MM.1S (cell line): ENCODE measurements at regions not wholly inside any gene's neighbourhood (a gene's known extent, or its start where the extent isn't known, plus 50 kb on each side); places are given as distances from the start of the nearest gene placed in this dataset.

Experiments
- EZH2 ChIP-seq: fragments of 300-600 bp; sonication (generic); optimal IDR thresholded peaks from 2 replicates; pipeline ENCODE3; 2017; ENCODE audit warnings: low read depth, mild to moderate bottlenecking, antibody characterized with exemption, low read length, mixed read lengths
- EZH2phosphoT487 ChIP-seq: fragments of 300-600 bp; sonication (generic); IDR thresholded peaks from 2 replicates; pipeline ENCODE4 v1.6.1; 2018; ENCODE audit warnings: antibody characterized with exemption, low read length
- TF ChIP-seq, protein P1 (sequence below): fragments of 300-600 bp; sonication (generic); IDR thresholded peaks from 2 replicates; pipeline ENCODE4 v1.5.1; 2016; ENCODE audit warnings: antibody characterized with exemption, low read length, mixed read lengths

DNA sequence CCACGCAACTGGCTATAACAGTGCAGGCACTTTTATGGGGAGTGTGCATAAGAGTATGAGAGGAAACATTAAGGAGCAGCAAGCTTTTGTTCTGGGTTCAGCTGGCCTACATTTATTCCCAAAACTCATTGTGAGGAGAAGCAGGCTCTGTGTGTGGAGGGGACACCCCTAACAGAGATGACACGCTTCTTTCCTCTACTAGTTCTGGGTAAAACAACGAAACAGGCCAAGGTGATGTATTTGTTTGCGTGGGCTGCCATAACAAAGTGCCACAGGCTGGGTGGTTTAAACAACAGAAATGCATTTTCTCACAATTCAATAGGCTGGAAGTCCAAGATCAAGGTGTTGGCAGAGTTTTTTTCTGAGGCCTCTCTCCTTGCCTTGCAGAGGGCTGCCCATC lies 488.6 kb downstream of the MID1IP1 start:
- TF ChIP-seq, protein P1, sequence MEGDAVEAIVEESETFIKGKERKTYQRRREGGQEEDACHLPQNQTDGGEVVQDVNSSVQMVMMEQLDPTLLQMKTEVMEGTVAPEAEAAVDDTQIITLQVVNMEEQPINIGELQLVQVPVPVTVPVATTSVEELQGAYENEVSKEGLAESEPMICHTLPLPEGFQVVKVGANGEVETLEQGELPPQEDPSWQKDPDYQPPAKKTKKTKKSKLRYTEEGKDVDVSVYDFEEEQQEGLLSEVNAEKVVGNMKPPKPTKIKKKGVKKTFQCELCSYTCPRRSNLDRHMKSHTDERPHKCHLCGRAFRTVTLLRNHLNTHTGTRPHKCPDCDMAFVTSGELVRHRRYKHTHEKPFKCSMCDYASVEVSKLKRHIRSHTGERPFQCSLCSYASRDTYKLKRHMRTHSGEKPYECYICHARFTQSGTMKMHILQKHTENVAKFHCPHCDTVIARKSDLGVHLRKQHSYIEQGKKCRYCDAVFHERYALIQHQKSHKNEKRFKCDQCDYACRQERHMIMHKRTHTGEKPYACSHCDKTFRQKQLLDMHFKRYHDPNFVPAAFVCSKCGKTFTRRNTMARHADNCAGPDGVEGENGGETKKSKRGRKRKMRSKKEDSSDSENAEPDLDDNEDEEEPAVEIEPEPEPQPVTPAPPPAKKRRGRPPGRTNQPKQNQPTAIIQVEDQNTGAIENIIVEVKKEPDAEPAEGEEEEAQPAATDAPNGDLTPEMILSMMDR = no peak
- no peak for TF ChIP-seq EZH2phosphoT487
- no peak for TF ChIP-seq EZH2
